Astrocyte (in vitro differentiated cells and primary cell): ENCODE measurements at regions not wholly inside any gene's neighbourhood (a gene's known extent, or its start where the extent isn't known, plus 50 kb on each side); places are given as distances from the start of the nearest gene placed in this dataset.
A peak's percentile ranks its signal among the peaks of the same experiment; 100 is the strongest.

ENCODE experiments used
- DNase-seq: peaks from one replicate; pipeline ENCODE4 v3.0.0-alpha.2; 2010; ENCODE audit warnings: low read depth
- FAIRE-seq: peaks from 2 replicates; lab custom pipeline; 2011; peaks lifted over from hg19 to GRCh38; lab: Jason Lieb, UNC
- H2AFZ ChIP-seq: 2 replicates; pipeline ENCODE4 v1.6.0; 2012; ENCODE audit warnings: low read depth, low read length, inconsistent platforms
- H3K27ac ChIP-seq: 2 replicates; pipeline ENCODE4 v1.5.1; 2011; ENCODE audit warnings: low read depth, low read length, inconsistent platforms
- H3K27me3 ChIP-seq: 2 replicates; pipeline ENCODE4 v1.6.0; 2011; ENCODE audit warnings: low read length, inconsistent platforms; ENCODE audit not compliant: insufficient read depth
- H3K36me3 ChIP-seq: 2 replicates; pipeline ENCODE4 v1.5.1; 2011; ENCODE audit warnings: low read length, inconsistent platforms; ENCODE audit not compliant: insufficient read depth
- H3K4me1 ChIP-seq: 2 replicates; pipeline ENCODE4 v1.5.1; 2011; ENCODE audit warnings: low read length, inconsistent platforms; ENCODE audit not compliant: insufficient read depth
- H3K4me2 ChIP-seq: 2 replicates; pipeline ENCODE4 v1.6.0; 2012; ENCODE audit warnings: low read length, inconsistent platforms
- H3K4me3 ChIP-seq: 2 replicates; pipeline ENCODE4 v1.5.1; 2011; ENCODE audit warnings: low read depth, mild to moderate bottlenecking, low read length, inconsistent platforms; ENCODE audit not compliant: insufficient read depth
- H3K79me2 ChIP-seq: 2 replicates; pipeline ENCODE4 v1.6.0; 2012; ENCODE audit warnings: mild to moderate bottlenecking, low read length, inconsistent platforms; ENCODE audit not compliant: insufficient read depth
- H3K9ac ChIP-seq: 2 replicates; pipeline ENCODE4 v1.6.0; 2012; ENCODE audit warnings: mild to moderate bottlenecking, low read length, inconsistent platforms
- H3K9me3 ChIP-seq: 2 replicates; pipeline ENCODE4 v1.5.1; 2012; ENCODE audit warnings: low read depth, mild to moderate bottlenecking, low read length, inconsistent platforms; ENCODE audit not compliant: insufficient read depth
- H4K20me1 ChIP-seq: 2 replicates; pipeline ENCODE4 v1.6.0; 2012; ENCODE audit warnings: low read length, inconsistent platforms; ENCODE audit not compliant: insufficient read depth
- H3K27ac Mint-ChIP-seq: one replicate; pipeline ENCODE4 v1.8.0; 2021; ENCODE audit warnings: mild to moderate bottlenecking, mixed read lengths; ENCODE audit not compliant: unreplicated experiment
- H3K27me3 Mint-ChIP-seq: one replicate; pipeline ENCODE4 v1.8.0; 2021; ENCODE audit warnings: low read depth, mixed read lengths; ENCODE audit not compliant: unreplicated experiment
- H3K36me3 Mint-ChIP-seq: one replicate; pipeline ENCODE4 v1.8.0; 2021; ENCODE audit warnings: low read depth, mixed read lengths; ENCODE audit not compliant: unreplicated experiment
- H3K4me1 Mint-ChIP-seq: one replicate; pipeline ENCODE4 v1.8.0; 2021; ENCODE audit warnings: low read depth, mixed read lengths; ENCODE audit not compliant: unreplicated experiment
- H3K4me3 Mint-ChIP-seq: one replicate; pipeline ENCODE4 v1.8.0; 2021; ENCODE audit warnings: mild to moderate bottlenecking, moderate library complexity, mixed read lengths; ENCODE audit not compliant: unreplicated experiment
- H3K9me3 Mint-ChIP-seq: one replicate; pipeline ENCODE4 v1.8.0; 2021; ENCODE audit warnings: mild to moderate bottlenecking, mixed read lengths; ENCODE audit not compliant: unreplicated experiment
- CTCF ChIP-seq: IDR thresholded peaks from 2 replicates; pipeline ENCODE4 v1.5.1; 2011; ENCODE audit warnings: low read depth, mild to moderate bottlenecking, inconsistent platforms, low read length, moderate library complexity; ENCODE audit not compliant: insufficient read depth
- EZH2 ChIP-seq: IDR thresholded peaks from 2 replicates; pipeline ENCODE4 v1.6.1; 2012; ENCODE audit warnings: mild to moderate bottlenecking, low read length, inconsistent platforms; ENCODE audit not compliant: insufficient read depth

- Histone ChIP-seq H3K36me3 (no peaks in the 10 kb centered on the region), H3K4me3 (no peak overlapping the region), H4K20me1 (no peaks in the 10 kb centered on the region), H3K4me1 (peaks cover 8% of the 10 kb centered on the region), H3K27ac (no peak overlapping the region), H3K79me2 (no peaks in the 10 kb centered on the region), H3K9me3 (no peaks in the 10 kb centered on the region), H3K4me2 (no peak overlapping the region), H3K27me3 (no peaks in the 10 kb centered on the region), H2AFZ (no peak overlapping the region), H3K9ac (no peak overlapping the region)
- FAIRE-seq, result no peak
- no peaks in the 10 kb centered on the region for H3K36me3 Mint-ChIP-seq
- H3K27ac Mint-ChIP-seq, result no peak overlapping the region
- peaks cover 7% of the 10 kb centered on the region for H3K27me3 Mint-ChIP-seq
- no peak for DNase-seq
- TF ChIP-seq EZH2 (no peak), CTCF (no peak)
- no peak overlapping the region for H3K4me3 Mint-ChIP-seq
- no peaks in the 10 kb centered on the region for H3K9me3 Mint-ChIP-seq
- peaks cover 12% of the 10 kb centered on the region for H3K4me1 Mint-ChIP-seq
Measured at GRCh38 chr9:119967867-119968535, 598.8 kb upstream of the BRINP1 start.

- H2AFZ ChIP-seq, result peak overlapping the region; percentile 54
- no peak overlapping the region for H3K4me3 Mint-ChIP-seq
- peak overlapping the region; percentile 25 for H3K4me3 ChIP-seq
Measured at GRCh38 chr9:119963798-119964372, 594.6 kb upstream of the BRINP1 start.

More at GRCh38 chr9:119963798-119964372, 594.6 kb upstream of the BRINP1 start:
- no peaks in the 10 kb centered on the region for H3K36me3 Mint-ChIP-seq
- peak overlapping the region; percentile 78 for H3K9ac ChIP-seq
- peaks cover 1% of the 10 kb centered on the region for H3K27me3 Mint-ChIP-seq
- peak overlapping the region; percentile 81 for H3K4me2 ChIP-seq
- H3K27me3 ChIP-seq, result no peaks in the 10 kb centered on the region
- H3K79me2 ChIP-seq, result no peaks in the 10 kb centered on the region
- no peaks in the 10 kb centered on the region for H3K9me3 ChIP-seq
- TF ChIP-seq EZH2, result no peak
- no peak for TF ChIP-seq CTCF
- H3K27ac Mint-ChIP-seq, result peak overlapping the region; percentile 85
- H4K20me1 ChIP-seq, result no peaks in the 10 kb centered on the region
- peak overlapping the region; percentile 81 for H3K27ac ChIP-seq
- H3K9me3 Mint-ChIP-seq, result no peaks in the 10 kb centered on the region
- FAIRE-seq, result peak; percentile 82
- H3K4me1 Mint-ChIP-seq, result peaks cover 13% of the 10 kb centered on the region
- peaks cover 8% of the 10 kb centered on the region for H3K4me1 ChIP-seq
- DNase-seq, result peak; percentile 98
- no peaks in the 10 kb centered on the region for H3K36me3 ChIP-seq
